K562 (cell line): ENCODE measurements at regions not wholly inside any gene's neighbourhood (a gene's known extent, or its start where the extent isn't known, plus 50 kb on each side); places are given as distances from the start of the nearest gene placed in this dataset.

Source experiments
- ATAC-seq: fragments of 200-7000 bp; cut with Tn5 transposase; 3 replicates; pipeline ENCODE4 v1.9.1; 2020; ENCODE audit warnings: moderate library complexity
- BruUV-seq: library from RNA; stranded (reverse); fragments of 400-500 nt; replicated peaks from 2 replicates; lab custom pipeline; 2021; lab: Mats Ljungman, UMichigan
- CTCF ChIA-PET: fragments of 300-600 bp; formaldehyde crosslinking; extraction: SDS; loops from one replicate; lab custom pipeline; 2021; ENCODE audit warnings: low intra/inter-chr PET ratio; lab: Yijun Ruan, JAX
- POLR2A ChIA-PET: fragments of 300-600, 350-650 bp; sonication (Branson Sonifier 250); formaldehyde crosslinking; extraction: SDS; loops from one replicate; lab custom pipeline; 2021; ENCODE audit warnings: antibody characterized with exemption, inconsistent platforms; lab: Yijun Ruan, JAX
- DNase-seq, 4 experiments: peaks; one replicate each; pipeline versions ENCODE4 v3.0.0 to v3.0.0-alpha.2; 2011 to 2018; ENCODE audit warnings: low spot score in 3 of 4, mixed read lengths in 3 of 4; ENCODE audit errors: extremely low read depth in 1 of 4
- FAIRE-seq: peaks from 2 replicates; lab custom pipeline; 2011; peaks lifted over from hg19 to GRCh38; lab: Jason Lieb, UNC
- H2AFZ ChIP-seq: 2 replicates; pipeline ENCODE4 v1.6.0; 2011; ENCODE audit warnings: low read depth, low read length, control low read depth, inconsistent platforms
- H3K27ac ChIP-seq: fragments of 200-600 bp; 3 replicates; pipeline ENCODE4 v1.8.0; 2011; ENCODE audit warnings: low read depth, mild to moderate bottlenecking, control low read depth, inconsistent platforms, low read length, moderate library complexity, mixed read lengths; ENCODE audit errors: extremely low read depth
- H3K27me3 ChIP-seq, 2 experiments: fragments of 300-600 bp in 1 of 2; 2 replicates in 1 of 2; 3 replicates in 1 of 2; pipeline versions ENCODE4 v1.6.0 to v1.8.0; 2011; ENCODE audit warnings: inconsistent platforms in 2 of 2, low read length in 2 of 2, mild to moderate bottlenecking in 1 of 2, mixed read lengths in 1 of 2, moderate library complexity in 1 of 2; ENCODE audit not compliant: control insufficient read depth in 2 of 2, insufficient read depth in 2 of 2
- H3K36me3 ChIP-seq: fragments of 300-600 bp; 3 replicates; pipeline ENCODE4 v1.8.0; 2011; ENCODE audit warnings: mild to moderate bottlenecking, low read length, inconsistent platforms; ENCODE audit not compliant: control insufficient read depth, insufficient read depth
- H3K4me1 ChIP-seq, 2 experiments: fragments of 200-600 bp in 1 of 2; replicated peaks in 1 of 2; 2 replicates in 1 of 2; 3 replicates in 1 of 2; pipeline versions ENCODE4 v1.5.1 to v1.8.0; 2011; ENCODE audit warnings: inconsistent platforms in 2 of 2, low read length in 2 of 2, mild to moderate bottlenecking in 1 of 2, mixed read lengths in 1 of 2, moderate library complexity in 1 of 2; ENCODE audit not compliant: control insufficient read depth in 2 of 2, insufficient read depth in 2 of 2
- H3K4me2 ChIP-seq: 2 replicates; pipeline ENCODE4 v1.6.1; 2011; ENCODE audit warnings: low read length, control low read depth, inconsistent platforms, mixed read lengths; ENCODE audit not compliant: insufficient read depth
- H3K4me3 ChIP-seq: fragments of 200-600 bp; sonication (generic), shearing (Covaris generic); 2 replicates; pipeline ENCODE4 v1.5.1; 2016; ENCODE audit warnings: control low read depth, inconsistent platforms
- H3K79me2 ChIP-seq: fragments of 200-600 bp; 3 replicates; pipeline ENCODE4 v1.8.0; 2011; ENCODE audit warnings: low read length, inconsistent platforms; ENCODE audit not compliant: control insufficient read depth, insufficient read depth
- H3K9ac ChIP-seq, 2 experiments: 2 replicates each; pipeline versions ENCODE4 v1.6.0 to v1.6.1; 2011; ENCODE audit warnings: low read depth in 2 of 2, low read length in 2 of 2, control low read depth in 1 of 2, inconsistent platforms in 1 of 2, mild to moderate bottlenecking in 1 of 2, mixed read lengths in 1 of 2; ENCODE audit not compliant: insufficient read depth in 1 of 2
- H3K9me1 ChIP-seq: one replicate; pipeline ENCODE4 v1.6.0; 2011; ENCODE audit warnings: inconsistent platforms, mild to moderate bottlenecking, low read length, moderate library complexity; ENCODE audit not compliant: control insufficient read depth, insufficient read depth
- H3K9me3 ChIP-seq: replicated peaks from 2 replicates; pipeline ENCODE4 v1.5.1; 2011; ENCODE audit warnings: low read depth, low read length, inconsistent platforms; ENCODE audit not compliant: control insufficient read depth, insufficient read depth
- H4K20me1 ChIP-seq: replicated peaks from 2 replicates; pipeline ENCODE4 v1.6.1; 2011; ENCODE audit warnings: low read length, inconsistent platforms, mixed read lengths; ENCODE audit not compliant: control insufficient read depth, insufficient read depth
- ARID1B ChIP-seq: fragments of 450-650 bp; IDR thresholded peaks from 2 replicates; pipeline ENCODE4 v1.6.1; 2016; ENCODE audit warnings: antibody characterized with exemption, mild to moderate bottlenecking, inconsistent platforms
- CBFA2T3 ChIP-seq: fragments of 450-650 bp; IDR thresholded peaks from 2 replicates; pipeline ENCODE4 v1.6.1; 2017
- CREB3L1 ChIP-seq: fragments of 450-650 bp; IDR thresholded peaks from 2 replicates; pipeline ENCODE4 v1.6.1; 2014; ENCODE audit warnings: low read depth, mild to moderate bottlenecking, moderate library complexity, borderline replicate concordance
- E2F3 ChIP-seq: fragments of 250-450 bp; sonication (Bioruptor Pico); IDR thresholded peaks from 2 replicates; pipeline ENCODE4 v1.4.0; 2020; ENCODE audit warnings: mild to moderate bottlenecking
- ELK3 ChIP-seq: fragments of 450-650 bp; formaldehyde crosslinking; IDR thresholded peaks from 2 replicates; pipeline ENCODE4 v1.4.0; 2020; ENCODE audit warnings: mild to moderate bottlenecking
- EP400 ChIP-seq: fragments of 450-650 bp; IDR thresholded peaks from 2 replicates; pipeline ENCODE4 v1.6.1; 2017; ENCODE audit warnings: antibody characterized with exemption, mild to moderate bottlenecking, moderate library complexity
- FOXM1 ChIP-seq, 2 experiments: fragments of 450-650 bp in 1 of 2; sonication (generic) in 1 of 2; formaldehyde crosslinking in 1 of 2; IDR thresholded peaks; 2 replicates each; pipeline versions ENCODE4 v1.6.1 to v1.9.0; 2017 to 2022; ENCODE audit warnings: low read depth in 2 of 2, mild to moderate bottlenecking in 2 of 2, missing genetic modification reagents in 1 of 2, moderate library complexity in 1 of 2
- GABPA ChIP-seq: fragments of 200-800 bp; sonication (Bioruptor generic); conservative IDR thresholded peaks from 2 replicates; pipeline ENCODE4 v1.6.1; 2016; ENCODE audit warnings: low read depth, missing genetic modification characterization, missing compliant biosample characterization
- GTF2B ChIP-seq: IDR thresholded peaks from 2 replicates; pipeline ENCODE4 v1.6.1; 2011; ENCODE audit not compliant: insufficient read length; ENCODE audit errors: extremely low read depth
- GTF3C2 ChIP-seq: IDR thresholded peaks from 3 replicates; pipeline ENCODE4 v1.6.1; 2011; ENCODE audit warnings: borderline replicate concordance, mild to moderate bottlenecking, moderate library complexity; ENCODE audit not compliant: insufficient read length; ENCODE audit errors: extremely low read depth
- HMG20B ChIP-seq: fragments of 250-450 bp; sonication (Bioruptor Pico); IDR thresholded peaks from 2 replicates; pipeline ENCODE4 v1.5.0; 2021; ENCODE audit warnings: mild to moderate bottlenecking
- JUN ChIP-seq, 2 experiments: sonication (generic) in 1 of 2; formaldehyde crosslinking in 1 of 2; IDR thresholded peaks; 2 replicates each; pipeline versions ENCODE4 v1.6.1 to v1.8.0; 2012 to 2022; ENCODE audit warnings: borderline replicate concordance in 2 of 2, mild to moderate bottlenecking in 2 of 2, improper control_type of control experiment in 1 of 2, low read depth in 1 of 2, low read length in 1 of 2, missing genetic modification reagents in 1 of 2
- KLF6 ChIP-seq: fragments of 250-450 bp; sonication (Bioruptor Pico); IDR thresholded peaks from 2 replicates; pipeline ENCODE4 v1.4.0; 2020; ENCODE audit warnings: mild to moderate bottlenecking, moderate library complexity, borderline replicate concordance
- MAFK ChIP-seq: IDR thresholded peaks from 2 replicates; pipeline ENCODE4 v1.6.1; 2011; ENCODE audit warnings: low read length, improper control_type of control experiment
- PML ChIP-seq: IDR thresholded peaks from 2 replicates; pipeline ENCODE4 v1.6.1; 2012; ENCODE audit warnings: low read length, inconsistent platforms
- SPI1 ChIP-seq: IDR thresholded peaks from 2 replicates; pipeline ENCODE4 v1.6.1; 2011; ENCODE audit warnings: low read depth, low read length, control low read depth, borderline replicate concordance
- ZNF316 ChIP-seq: fragments of 450-650 bp; IDR thresholded peaks from 2 replicates; pipeline ENCODE4 v1.6.1; 2016
- WGBS: fragments of 100-300 bp; shearing (Covaris generic); methylation state at CpG from one replicate; pipeline ENCODE4 v1.1.6; 2016; ENCODE audit warnings: low coverage, mixed read lengths; ENCODE audit not compliant: insufficient coverage; ENCODE audit errors: missing lambda C conversion rate; 5-methylcytosine and 5-hydroxymethylcytosine counted together
- in situ Hi-C: fragments of 300-500 bp; cut with MboI; formaldehyde crosslinking; loops from 4 replicates; pipeline ENCODE4 v1.15.0; 2018; ENCODE audit warnings: inconsistent platforms, mixed read lengths
- intact Hi-C: fragments of 100-400 bp; cut with micrococcal nuclease; formaldehyde crosslinking; loops from 2 replicates; pipeline ENCODE4 v1.14.2; 2022

- no TSS peak for BruUV-seq
- no peaks in the 10 kb centered on the region for H3K9me1 ChIP-seq
- ATAC-seq, result no peak
- intact Hi-C loops, result no loop called here
- no peaks in the 10 kb centered on the region for H4K20me1 ChIP-seq
- DNase-seq, result no peak
- H3K4me2 ChIP-seq, result no peak overlapping the region
- no peaks in the 10 kb centered on the region for H3K9me3 ChIP-seq
- ChIA-PET CTCF (no interaction called here), POLR2A (no interaction called here)
- TF ChIP-seq HMG20B (CRISPR knock-in tag) (no peak), GABPA (tag) (no peak), E2F3 (CRISPR knock-in tag) (no peak), ARID1B (no peak), PML (no peak), CREB3L1 (no peak), GTF2B (no peak), CBFA2T3 (no peak), MAFK (no peak), ZNF316 (no peak), KLF6 (CRISPR knock-in tag) (no peak), JUN (IDR thresholded peaks at IDR 0.05; ENCODE audit: borderline replicate concordance, low read depth, low read length) (no peak), JUN (CRISPR knock-in tag; IDR thresholded peaks at IDR 0.05; ENCODE audit: borderline replicate concordance) (no peak), ELK3 (no peak), EP400 (no peak), GTF3C2 (no peak), SPI1 (no peak), FOXM1 (IDR thresholded peaks at IDR 0.05; ENCODE audit: low read depth) (no peak), FOXM1 (CRISPR knock-in tag; IDR thresholded peaks at IDR 0.05; ENCODE audit: low read depth) (no peak)
- 3% methylated on average over 9 of the region's 10 CpGs for WGBS
- no peak overlapping the region for H3K9ac ChIP-seq
- no peak for FAIRE-seq
- no peak overlapping the region for H3K27ac ChIP-seq
- no peaks in the 10 kb centered on the region for H3K4me1 ChIP-seq
- in situ Hi-C loops, result no loop called here
- peaks cover 0 to 10% of the 10 kb centered on the region in 2 experiments; a peak in 2 of 5 replicates for H3K27me3 ChIP-seq
- H3K36me3 ChIP-seq, result no peaks in the 10 kb centered on the region
- H2AFZ ChIP-seq, result no peak overlapping the region
- no peak overlapping the region for H3K4me3 ChIP-seq
- no peaks in the 10 kb centered on the region for H3K79me2 ChIP-seq
These were observed 266.7 kb downstream of the SH3BP4 start for GRCh38 chr2:235218486-235218907.
